ENCODE measurements at regions not wholly inside any gene's neighbourhood (a gene's known extent, or its start where the extent isn't known, plus 50 kb on each side); places are given as distances from the start of the nearest gene placed in this dataset.

GRCh38 chr1:232393010-232393409 is 236.9 kb downstream of the SIPA1L2 start:
- TF ChIP-seq CTCF (IDR thresholded peaks at IDR 0.05) (no peak), EZH2 (IDR thresholded peaks at IDR 0.05) (no peak)
